BJ (cell line): ENCODE measurements at regions not wholly inside any gene's neighbourhood (a gene's known extent, or its start where the extent isn't known, plus 50 kb on each side); places are given as distances from the start of the nearest gene placed in this dataset.

Experiments
- CTCF ChIA-PET: fragments of 350-600 bp; formaldehyde crosslinking; extraction: SDS; loops from one replicate; lab custom pipeline; 2021; ENCODE audit warnings: antibody characterized with exemption, inconsistent platforms; lab: Yijun Ruan, JAX
- POLR2A ChIA-PET: fragments of 300-600 bp; sonication (Branson Sonifier 250); formaldehyde crosslinking; extraction: SDS; loops from one replicate; lab custom pipeline; 2021; ENCODE audit warnings: antibody characterized with exemption; lab: Charles Lee
- DNase-seq: peaks from one replicate; pipeline ENCODE4 v3.0.0-alpha.2; 2011; ENCODE audit warnings: low read depth
- H3K27me3 ChIP-seq: 2 replicates; pipeline ENCODE4 v1.6.0; 2011; ENCODE audit warnings: low read length; ENCODE audit not compliant: control insufficient read depth, insufficient read depth
- H3K36me3 ChIP-seq: 2 replicates; pipeline ENCODE4 v1.5.1; 2011; ENCODE audit warnings: low read length; ENCODE audit not compliant: control insufficient read depth, insufficient read depth
- H3K4me3 ChIP-seq: 2 replicates; pipeline ENCODE4 v1.5.1; 2011; ENCODE audit warnings: low read depth, mild to moderate bottlenecking, control low read depth, low read length
- TF ChIP-seq, protein P1 (sequence below): IDR thresholded peaks from 2 replicates; pipeline ENCODE4 v1.5.1; 2011; ENCODE audit warnings: low read depth, mild to moderate bottlenecking, control low read depth, inconsistent platforms, low read length, moderate library complexity; ENCODE audit not compliant: insufficient read depth

GRCh38 chr4:174137698-174138097 lies 145.8 kb downstream of the FBXO8 start:
- Histone ChIP-seq H3K36me3 (no peaks in the 10 kb centered on the region), H3K4me3 (no peak overlapping the region), H3K27me3 (0 out of 2 replicates have a peak, but pooled peaks cover 1% of the 10 kb centered on the region)
- TF ChIP-seq, protein P1, sequence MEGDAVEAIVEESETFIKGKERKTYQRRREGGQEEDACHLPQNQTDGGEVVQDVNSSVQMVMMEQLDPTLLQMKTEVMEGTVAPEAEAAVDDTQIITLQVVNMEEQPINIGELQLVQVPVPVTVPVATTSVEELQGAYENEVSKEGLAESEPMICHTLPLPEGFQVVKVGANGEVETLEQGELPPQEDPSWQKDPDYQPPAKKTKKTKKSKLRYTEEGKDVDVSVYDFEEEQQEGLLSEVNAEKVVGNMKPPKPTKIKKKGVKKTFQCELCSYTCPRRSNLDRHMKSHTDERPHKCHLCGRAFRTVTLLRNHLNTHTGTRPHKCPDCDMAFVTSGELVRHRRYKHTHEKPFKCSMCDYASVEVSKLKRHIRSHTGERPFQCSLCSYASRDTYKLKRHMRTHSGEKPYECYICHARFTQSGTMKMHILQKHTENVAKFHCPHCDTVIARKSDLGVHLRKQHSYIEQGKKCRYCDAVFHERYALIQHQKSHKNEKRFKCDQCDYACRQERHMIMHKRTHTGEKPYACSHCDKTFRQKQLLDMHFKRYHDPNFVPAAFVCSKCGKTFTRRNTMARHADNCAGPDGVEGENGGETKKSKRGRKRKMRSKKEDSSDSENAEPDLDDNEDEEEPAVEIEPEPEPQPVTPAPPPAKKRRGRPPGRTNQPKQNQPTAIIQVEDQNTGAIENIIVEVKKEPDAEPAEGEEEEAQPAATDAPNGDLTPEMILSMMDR: no peak
- no peak for DNase-seq
- POLR2A ChIA-PET: no interaction called here
- CTCF ChIA-PET: interaction anchor here (1.4 kb wide), 1 partner anchor 10 kb away, joined by 4 read pairs; no protein-coding TSS in a partner anchor

DNA sequence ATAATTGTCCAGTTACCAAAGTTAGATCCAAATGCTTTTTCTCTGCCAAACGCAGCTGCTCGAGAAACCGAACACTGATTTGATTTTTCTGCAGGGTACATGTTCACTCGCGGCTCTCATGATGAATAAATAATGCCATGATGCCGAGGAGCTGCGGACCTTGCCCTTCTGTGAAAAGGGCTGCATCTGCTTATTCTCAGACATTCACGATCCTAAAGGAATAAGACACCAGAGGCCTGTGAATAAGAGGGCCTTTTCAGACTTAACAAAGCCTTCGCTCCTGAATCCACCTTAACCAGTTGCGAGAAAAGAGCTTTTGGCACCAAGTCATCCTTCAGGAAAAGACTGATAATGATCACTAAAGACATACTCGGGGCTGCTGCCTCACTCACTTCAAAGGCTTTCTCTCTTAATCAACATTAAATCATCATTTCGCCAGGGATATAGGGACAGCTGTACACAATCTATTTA lies 147.5 kb downstream of the FBXO8 start:
- POLR2A ChIA-PET: no interaction called here
- Histone ChIP-seq H3K4me3 (no peak overlapping the region), H3K36me3 (no peaks in the 10 kb centered on the region), H3K27me3 (no peaks in the 10 kb centered on the region)
- no peak for DNase-seq
- CTCF ChIA-PET: interaction anchor here (0.7 to 1.0 kb wide), 2 partner anchors 15 to 630 kb away, joined by 3 read pairs; no protein-coding TSS in a partner anchor
- TF ChIP-seq, protein P1: no peak

DNA sequence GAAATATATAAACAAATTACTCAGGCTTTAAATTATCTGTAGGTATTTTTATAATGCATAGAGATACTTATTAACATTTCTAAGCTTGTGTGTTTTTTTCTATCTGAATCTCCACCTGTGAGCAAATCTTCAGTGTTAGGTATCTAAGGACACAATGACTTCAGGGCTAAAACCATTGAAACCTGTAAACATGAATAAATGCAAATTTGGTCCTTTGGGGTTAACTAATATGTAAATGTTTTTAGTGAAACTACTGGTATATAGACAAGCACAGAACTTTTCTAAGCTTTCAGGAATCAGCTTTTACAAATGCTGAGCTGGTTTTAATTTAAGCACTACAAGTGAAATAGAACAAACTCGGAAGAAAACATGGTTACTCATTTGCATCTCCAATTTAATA lies 147.9 kb downstream of the FBXO8 start:
- TF ChIP-seq, protein P1: no peak

DNA sequence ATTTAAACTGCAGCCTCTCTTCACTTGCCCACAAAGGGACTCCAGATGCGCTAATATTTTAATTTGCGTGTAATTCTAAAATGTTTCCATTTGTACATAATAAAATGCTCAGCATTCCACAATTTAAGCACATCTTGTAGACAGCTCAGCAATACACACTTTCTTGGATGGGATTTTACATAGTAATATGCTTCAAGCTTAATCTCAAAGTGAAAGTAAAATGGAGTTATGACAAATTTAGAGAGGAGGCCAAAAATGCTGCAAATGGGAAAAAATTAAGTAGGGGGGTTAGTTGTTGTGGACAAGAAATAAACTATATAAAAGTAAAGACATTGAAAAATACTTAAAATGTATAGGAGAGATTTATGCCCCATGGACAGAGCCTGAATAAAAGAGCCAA lies 149.1 kb downstream of the FBXO8 start:
- peak overlapping the region; percentile 12; the same call in 1 of the 2 replicates for H3K4me3 ChIP-seq
- CTCF ChIA-PET: interaction anchor here (0.8 kb wide), 1 partner anchor 14 kb away, joined by 4 read pairs; no protein-coding TSS in a partner anchor
- POLR2A ChIA-PET: no interaction called here
- DNase-seq: no peak
- TF ChIP-seq, protein P1: no peak
- H3K36me3 ChIP-seq: no peaks in the 10 kb centered on the region
- no peaks in the 10 kb centered on the region for H3K27me3 ChIP-seq

More for the DNA sequence above, 147.9 kb downstream of the FBXO8 start:
- POLR2A ChIA-PET: no interaction called here
- no peaks in the 10 kb centered on the region for H3K27me3 ChIP-seq
- no peak overlapping the region for H3K4me3 ChIP-seq
- CTCF ChIA-PET: interaction anchor here (0.7 to 1.0 kb wide), 2 partner anchors 15 to 630 kb away, joined by 3 read pairs; no protein-coding TSS in a partner anchor
- no peak for DNase-seq
- H3K36me3 ChIP-seq: no peaks in the 10 kb centered on the region

DNA sequence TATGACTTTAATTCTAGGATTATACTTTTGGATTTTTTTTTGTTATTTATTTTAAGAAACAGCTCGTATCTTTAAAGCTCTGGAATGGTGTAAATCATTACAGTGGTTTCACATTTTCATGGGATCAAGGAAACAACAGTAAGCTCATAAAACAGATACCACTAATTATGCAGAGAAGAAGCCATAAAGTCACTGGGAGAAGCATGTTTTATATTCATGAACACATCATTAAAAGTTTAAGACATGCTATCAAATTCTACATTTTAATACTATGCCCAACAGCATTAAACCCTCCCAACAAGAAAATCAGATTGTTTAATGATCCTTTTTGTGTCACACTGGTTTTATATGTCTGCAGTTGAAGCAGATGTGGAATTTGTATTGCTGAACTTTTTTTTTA lies 149.9 kb downstream of the FBXO8 start:
- no peaks in the 10 kb centered on the region for H3K36me3 ChIP-seq
- DNase-seq: no peak
- ChIA-PET POLR2A (no interaction called here), CTCF (interaction anchor here (0.6 to 1.2 kb wide), 2 partner anchors 11 to 1000 kb away, joined by 3 to 4 read pairs; no protein-coding TSS in a partner anchor)
- H3K27me3 ChIP-seq: no peaks in the 10 kb centered on the region
- TF ChIP-seq, protein P1: no peak
- H3K4me3 ChIP-seq: no peak overlapping the region
